ENCODE measurements at regions not wholly inside any gene's neighbourhood (a gene's known extent, or its start where the extent isn't known, plus 50 kb on each side); places are given as distances from the start of the nearest gene placed in this dataset.

DNA sequence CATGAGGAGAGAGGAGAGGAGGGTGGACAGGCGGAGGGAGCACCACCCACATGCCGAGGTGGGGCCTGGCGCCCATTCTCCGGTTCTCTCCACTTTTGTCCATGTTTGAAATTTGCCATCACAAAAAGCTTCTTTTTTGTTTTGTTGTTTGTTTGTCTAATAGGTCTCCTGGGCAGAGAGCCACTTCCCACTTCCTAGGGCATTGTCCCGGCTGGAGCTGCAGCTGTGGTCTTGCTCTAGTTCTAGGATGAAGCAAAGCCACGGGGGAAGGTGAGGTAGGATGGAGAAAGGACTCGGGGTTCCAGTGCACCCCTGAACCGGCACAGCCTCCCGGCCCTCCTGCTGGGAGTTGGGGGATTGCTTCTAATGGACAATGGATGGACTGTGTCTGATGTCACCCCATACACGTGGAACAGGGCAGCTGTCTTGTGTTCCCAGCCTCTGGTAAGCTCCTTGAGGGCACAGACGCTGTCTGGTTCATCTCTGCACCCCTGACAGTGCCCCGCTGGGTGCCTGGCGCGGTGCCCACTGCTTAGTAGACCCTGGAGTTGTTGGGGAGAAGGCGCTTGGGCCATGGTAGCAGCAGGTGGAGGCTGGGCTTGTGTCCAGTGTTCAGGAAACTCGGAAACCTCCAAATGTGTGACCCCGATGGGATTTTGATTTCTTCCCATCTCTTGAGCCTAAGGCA, 278.4 kb downstream of the NDUFA10 start:
- intact Hi-C loops (cut with DNase I): no loop called here
- H3K9me3 ChIP-seq: no peaks in the 10 kb centered on the region
- no peak overlapping the region for H3K27ac ChIP-seq
- ATAC-seq (no peak), DNase-seq (no peak)
- H3K4me3 ChIP-seq: no peak overlapping the region
- no peaks in the 10 kb centered on the region for H3K36me3 ChIP-seq (replicated peaks in 1 of 2; ENCODE audit: insufficient read depth in 1 of 2, low read depth in 2 of 2)
- no peaks in the 10 kb centered on the region for H3K4me1 ChIP-seq
- H3K27me3 ChIP-seq: no peaks in the 10 kb centered on the region
- TF ChIP-seq, protein P1, sequence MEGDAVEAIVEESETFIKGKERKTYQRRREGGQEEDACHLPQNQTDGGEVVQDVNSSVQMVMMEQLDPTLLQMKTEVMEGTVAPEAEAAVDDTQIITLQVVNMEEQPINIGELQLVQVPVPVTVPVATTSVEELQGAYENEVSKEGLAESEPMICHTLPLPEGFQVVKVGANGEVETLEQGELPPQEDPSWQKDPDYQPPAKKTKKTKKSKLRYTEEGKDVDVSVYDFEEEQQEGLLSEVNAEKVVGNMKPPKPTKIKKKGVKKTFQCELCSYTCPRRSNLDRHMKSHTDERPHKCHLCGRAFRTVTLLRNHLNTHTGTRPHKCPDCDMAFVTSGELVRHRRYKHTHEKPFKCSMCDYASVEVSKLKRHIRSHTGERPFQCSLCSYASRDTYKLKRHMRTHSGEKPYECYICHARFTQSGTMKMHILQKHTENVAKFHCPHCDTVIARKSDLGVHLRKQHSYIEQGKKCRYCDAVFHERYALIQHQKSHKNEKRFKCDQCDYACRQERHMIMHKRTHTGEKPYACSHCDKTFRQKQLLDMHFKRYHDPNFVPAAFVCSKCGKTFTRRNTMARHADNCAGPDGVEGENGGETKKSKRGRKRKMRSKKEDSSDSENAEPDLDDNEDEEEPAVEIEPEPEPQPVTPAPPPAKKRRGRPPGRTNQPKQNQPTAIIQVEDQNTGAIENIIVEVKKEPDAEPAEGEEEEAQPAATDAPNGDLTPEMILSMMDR (IDR thresholded peaks at IDR 0.05): no peak
- no peak for TF ChIP-seq POLR2A (IDR thresholded peaks at IDR 0.05)
- 68 to 77% methylated on average over 12 to 17 of the region's 17 CpGs for WGBS, 2 donors

DNA sequence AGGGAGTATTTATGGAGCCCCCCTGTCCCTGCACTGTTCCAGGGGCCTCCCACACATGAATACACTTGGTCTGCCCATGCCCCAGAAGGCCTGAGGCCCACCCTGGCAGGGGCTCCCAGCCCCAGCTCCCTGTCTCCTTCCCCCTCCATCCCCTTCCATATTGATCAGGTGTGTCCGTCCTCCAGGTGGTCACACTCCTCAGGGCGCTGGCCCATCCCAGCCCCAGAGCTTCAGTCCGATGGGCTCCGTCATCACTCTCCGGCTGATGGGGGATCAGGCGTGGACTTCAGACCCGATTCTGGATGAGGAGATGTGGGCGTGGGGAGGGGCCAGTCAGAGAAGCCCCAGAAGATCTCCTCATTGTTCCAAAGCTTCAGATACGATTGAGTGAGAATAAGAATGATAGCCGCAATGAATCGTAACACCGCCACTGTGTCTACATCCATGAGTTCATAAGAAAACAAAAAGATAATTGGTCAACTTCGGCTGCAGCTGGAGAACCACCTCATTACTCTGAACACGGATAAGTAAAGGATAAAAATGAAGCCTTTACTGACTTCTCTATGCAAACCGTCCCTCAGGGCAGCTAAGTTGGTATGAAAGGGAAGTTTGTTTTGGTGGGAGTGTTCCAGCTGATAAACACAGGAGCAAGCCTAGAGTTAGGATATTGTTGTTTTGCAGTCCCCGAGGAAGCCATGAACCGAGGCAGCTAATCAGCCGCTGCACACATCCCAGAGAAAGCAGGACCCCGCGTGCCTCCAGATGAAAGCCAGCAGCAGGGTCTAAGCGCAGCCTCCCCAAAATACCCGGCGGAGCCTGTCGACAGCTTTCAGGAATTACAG, 279.5 kb downstream of the NDUFA10 start:
- Histone ChIP-seq H3K4me1 (no peaks in the 10 kb centered on the region), H3K27ac (no peak overlapping the region), H3K9me3 (no peaks in the 10 kb centered on the region), H3K36me3 (replicated peaks in 1 of 2; ENCODE audit: insufficient read depth in 1 of 2, low read depth in 2 of 2) (no peaks in the 10 kb centered on the region), H3K4me3 (no peak overlapping the region), H3K27me3 (no peaks in the 10 kb centered on the region)
- DNase-seq (no peak), ATAC-seq (no peak)
- WGBS, 2 donors: 48 to 50% methylated on average over 24 of the region's 24 CpGs
- TF ChIP-seq, protein P1 (IDR thresholded peaks at IDR 0.05): no peak
- TF ChIP-seq POLR2A (IDR thresholded peaks at IDR 0.05): no peak
- intact Hi-C loops (cut with DNase I): no loop called here

DNA sequence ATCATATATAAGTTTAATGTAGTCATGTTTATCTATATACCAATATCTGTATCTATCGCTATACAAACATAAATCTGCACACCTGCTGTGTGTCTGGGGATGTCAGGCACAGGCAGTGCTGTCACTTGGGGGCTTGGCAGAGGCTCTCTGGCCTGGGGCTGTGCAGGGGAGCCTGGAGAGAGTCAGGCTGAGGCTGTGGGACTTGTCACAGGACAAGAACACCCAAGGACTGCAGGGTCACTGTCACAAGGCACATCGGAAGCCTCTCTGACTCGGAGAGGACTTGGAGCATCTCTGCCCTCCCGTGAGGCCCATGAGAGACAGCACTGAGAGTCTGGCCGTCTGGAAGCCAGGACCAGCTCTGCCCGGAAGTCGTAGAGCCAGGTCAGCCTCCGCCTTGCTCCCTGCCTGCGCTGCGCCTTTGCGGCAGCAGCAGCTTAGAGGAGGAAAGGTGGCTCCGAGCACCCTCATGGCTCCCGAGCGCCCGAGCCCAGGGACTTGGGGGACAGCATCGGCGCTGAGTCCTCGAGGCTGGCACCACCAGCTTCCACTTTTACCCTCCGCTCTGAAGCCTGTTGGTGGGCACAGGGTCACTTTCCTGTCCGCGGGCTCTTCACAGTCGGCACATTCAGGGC, 280.3 kb downstream of the NDUFA10 start:
- TF ChIP-seq, protein P1 (IDR thresholded peaks at IDR 0.05): no peak
- TF ChIP-seq POLR2A (IDR thresholded peaks at IDR 0.05): no peak
- H3K36me3 ChIP-seq (replicated peaks in 1 of 2; ENCODE audit: insufficient read depth in 1 of 2, low read depth in 2 of 2): no peaks in the 10 kb centered on the region
- DNase-seq (no peak), ATAC-seq (no peak)
- no peaks in the 10 kb centered on the region for H3K9me3 ChIP-seq
- no peaks in the 10 kb centered on the region for H3K27me3 ChIP-seq
- intact Hi-C loops (cut with DNase I): no loop called here
- H3K4me1 ChIP-seq: no peaks in the 10 kb centered on the region
- no peak overlapping the region for H3K27ac ChIP-seq
- no peak overlapping the region for H3K4me3 ChIP-seq
- 78 to 85% methylated on average over 16 to 22 of the region's 22 CpGs for WGBS, 2 donors

DNA sequence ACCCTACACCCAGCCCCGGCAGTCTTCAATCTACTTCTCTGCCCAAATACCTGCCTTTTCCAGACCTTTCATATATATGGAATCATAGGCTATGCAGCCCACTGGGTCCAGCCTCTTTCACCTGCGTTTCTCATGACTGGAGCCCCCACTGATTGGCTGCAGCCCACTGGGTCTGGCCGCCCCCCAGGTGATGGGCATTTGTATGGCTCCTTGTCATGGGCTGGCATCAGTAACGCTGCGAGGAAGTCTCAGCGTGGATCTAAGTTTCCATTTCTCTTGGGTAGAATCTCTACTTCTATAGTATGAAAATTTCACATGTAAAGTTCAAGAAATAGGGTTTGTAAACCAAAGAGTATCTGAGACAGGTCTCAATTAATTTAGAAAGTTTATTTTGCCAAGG, 281.9 kb downstream of the NDUFA10 start:
- Histone ChIP-seq H3K9me3 (no peaks in the 10 kb centered on the region), H3K4me1 (no peaks in the 10 kb centered on the region), H3K36me3 (replicated peaks in 1 of 2; ENCODE audit: insufficient read depth in 1 of 2, low read depth in 2 of 2) (no peaks in the 10 kb centered on the region), H3K27me3 (no peaks in the 10 kb centered on the region), H3K27ac (no peak overlapping the region), H3K4me3 (no peak overlapping the region)
- DNase-seq: no peak
- no peak for TF ChIP-seq POLR2A (IDR thresholded peaks at IDR 0.05)
- TF ChIP-seq, protein P1 (IDR thresholded peaks at IDR 0.05): no peak
- WGBS, 2 donors: 63 to 67% methylated on average over 6 of the region's 6 CpGs
- intact Hi-C loops (cut with DNase I): no loop called here
- ATAC-seq: no peak
